Nucleus accumbens (tissue), 56 donors: ENCODE measurements at regions not wholly inside any gene's neighbourhood (a gene's known extent, or its start where the extent isn't known, plus 50 kb on each side); places are given as distances from the start of the nearest gene placed in this dataset.
A peak's percentile ranks its signal among the peaks of the same experiment; 100 is the strongest.

Experiments used
- DNase-seq, 56 donors: peaks; one replicate each; lab custom pipeline; 2025; lab: John Stamatoyannopoulos, UW

DNA sequence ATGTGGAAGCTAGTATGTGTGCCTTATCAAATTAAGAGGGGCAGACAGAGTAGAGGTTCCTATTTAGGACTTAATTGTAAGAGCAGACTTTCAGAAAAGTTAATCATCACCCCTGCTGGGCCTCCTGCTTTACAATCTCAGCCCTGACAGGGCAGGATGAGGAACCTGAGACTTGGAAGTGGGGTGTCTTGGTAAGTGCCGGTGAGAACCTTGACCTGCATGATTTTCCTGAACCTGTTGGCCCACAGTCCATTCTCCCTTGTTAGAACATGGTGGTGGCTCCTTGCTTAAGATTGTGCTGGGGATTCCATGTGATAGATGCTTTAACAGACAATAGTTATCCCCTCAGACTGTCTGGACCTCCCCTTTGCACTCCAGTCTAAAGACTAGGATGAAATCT lies 141.7 kb upstream of the TMEM72 start:
- no peak for DNase-seq

GRCh38 chr10:44771233-44771995 lies 139.7 kb upstream of the TMEM72 start:
- no peak for DNase-seq

DNA sequence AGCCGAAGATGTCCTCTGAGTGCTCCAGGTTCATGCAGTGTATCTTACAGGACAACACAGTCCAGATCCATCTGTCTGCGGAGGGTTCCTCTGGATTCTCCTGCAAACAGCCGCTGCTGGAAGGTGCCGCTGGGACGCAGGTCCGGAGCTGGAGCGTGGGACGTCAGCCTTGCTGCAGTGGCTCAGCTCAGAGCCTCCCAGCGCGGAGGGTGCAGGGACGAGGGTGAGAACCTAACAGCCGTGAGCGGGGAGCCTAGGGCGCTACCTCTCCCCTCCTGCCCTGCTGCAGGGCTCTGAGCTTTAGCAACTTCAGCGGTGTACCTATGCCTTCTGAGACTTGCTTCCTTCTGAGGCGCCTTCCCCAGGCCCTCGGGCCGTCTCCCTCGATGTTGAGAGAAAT lies 137.6 kb upstream of the TMEM72 start:
- no peak for DNase-seq

- DNase-seq: no peak
Measured at GRCh38 chr10:44774676-44775401, 136.3 kb upstream of the TMEM72 start.

GRCh38 chr10:44775402-44775741 lies 135.8 kb upstream of the TMEM72 start:
- no peak for DNase-seq

- DNase-seq: no peak
Measured at GRCh38 chr10:44776181-44776580, 135.0 kb upstream of the TMEM72 start.

GRCh38 chr10:44779511-44779910 lies 131.6 kb upstream of the TMEM72 start:
- DNase-seq: peak in 14 of 56 donors; percentile 10 to 68 (median 26)

DNA sequence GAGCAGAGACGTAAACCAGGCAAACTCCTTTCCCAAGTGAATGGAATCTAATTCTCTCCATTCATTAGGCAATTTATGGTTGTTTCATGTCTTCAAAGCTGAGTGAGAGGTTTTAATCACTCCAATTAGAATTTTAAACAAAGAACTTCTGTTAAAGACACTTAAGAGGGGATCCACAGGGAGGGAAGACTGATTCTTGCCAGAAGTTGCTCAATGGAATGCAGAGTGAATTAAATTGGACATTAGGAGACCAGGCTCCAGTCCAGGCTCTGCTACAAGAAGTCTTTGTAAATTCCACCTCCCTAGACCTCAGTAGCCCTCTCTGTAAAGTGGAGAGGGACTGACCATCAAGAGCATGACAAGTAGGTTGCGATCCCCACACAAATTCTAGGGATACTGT lies 130.7 kb upstream of the TMEM72 start:
- peak in 5 of 56 donors; percentile 7 to 40 (median 22) for DNase-seq

DNA sequence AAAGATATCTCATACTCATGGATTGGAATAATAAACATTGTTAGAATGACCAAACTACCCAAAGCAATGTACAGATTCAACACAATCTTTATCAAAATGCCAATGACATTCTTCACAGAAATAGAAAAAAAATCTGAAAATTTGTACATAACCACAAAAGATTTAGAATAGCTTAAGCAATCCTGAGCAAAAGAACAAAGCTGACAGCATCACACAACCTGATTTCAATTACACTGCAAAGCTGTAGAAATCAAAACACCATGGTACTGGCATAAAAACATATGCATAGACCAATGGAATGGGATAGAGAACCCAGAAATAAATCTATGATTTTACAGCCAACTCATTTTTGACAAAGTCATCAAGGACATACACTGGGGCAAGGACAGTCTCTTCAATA lies 130.0 kb upstream of the TMEM72 start:
- DNase-seq: no peak

- peak in 11 of 56 donors; percentile 6 to 47 (median 18) for DNase-seq
Measured at GRCh38 chr10:44786286-44786850, 124.8 kb upstream of the TMEM72 start.

- DNase-seq: no peak
Measured at GRCh38 chr10:44787480-44788075, 123.6 kb upstream of the TMEM72 start.

GRCh38 chr10:44788147-44789129 lies 122.7 kb upstream of the TMEM72 start:
- no peak for DNase-seq

DNA sequence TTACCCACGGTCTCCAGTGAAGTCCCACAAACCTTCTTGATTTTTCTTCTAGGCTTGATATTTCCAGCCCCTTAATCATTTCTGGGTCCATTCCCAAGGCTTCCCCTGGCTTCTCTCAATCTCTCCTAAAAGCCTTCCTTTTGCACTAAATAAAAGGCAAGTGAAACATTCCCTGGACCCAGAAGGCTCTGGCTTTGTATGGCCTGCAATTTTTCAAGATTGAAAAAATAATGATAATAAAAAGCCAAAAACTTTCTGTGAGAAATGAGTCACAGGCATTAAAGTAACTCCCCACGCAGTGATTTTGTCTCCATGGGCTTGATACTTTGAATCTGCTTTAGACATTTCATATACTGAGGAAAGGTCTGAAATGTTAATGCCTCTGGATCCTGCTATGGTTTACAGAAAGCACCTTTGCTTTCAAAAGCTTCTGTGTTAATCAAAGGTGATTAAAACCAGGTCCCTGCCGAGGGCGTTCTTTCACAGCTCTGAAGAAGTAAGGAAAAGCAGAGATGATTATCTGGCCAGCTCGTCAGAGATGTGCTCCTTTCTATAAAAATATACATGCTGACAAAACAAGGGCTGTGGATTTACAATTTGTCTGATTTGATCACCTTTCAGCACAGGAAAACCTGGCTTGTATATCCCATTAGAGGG lies 118.9 kb upstream of the TMEM72 start:
- no peak for DNase-seq

DNA sequence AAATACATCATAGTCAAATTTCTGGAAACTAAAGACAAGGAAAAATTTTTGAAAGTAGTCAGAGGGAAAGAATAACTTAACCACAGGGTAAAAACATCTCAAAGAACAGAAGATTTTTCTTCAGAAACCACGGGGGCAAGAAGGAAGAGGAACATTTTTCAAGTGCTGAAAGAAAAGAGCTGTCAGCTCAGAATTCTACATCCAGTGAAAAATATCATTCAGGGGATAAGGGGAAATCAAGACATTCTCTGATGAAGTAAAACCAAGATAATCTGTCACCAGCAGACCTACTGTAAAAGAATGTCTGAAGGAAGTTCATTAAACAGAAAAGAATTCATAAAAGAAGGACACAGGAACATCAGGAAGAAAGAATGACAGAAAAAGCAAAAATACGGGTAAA lies 111.2 kb upstream of the TMEM72 start:
- no peak for DNase-seq

- peak in 23 of 56 donors; percentile 7 to 77 (median 32) for DNase-seq
Measured at GRCh38 chr10:44801383-44802327, 109.5 kb upstream of the TMEM72 start.

DNA sequence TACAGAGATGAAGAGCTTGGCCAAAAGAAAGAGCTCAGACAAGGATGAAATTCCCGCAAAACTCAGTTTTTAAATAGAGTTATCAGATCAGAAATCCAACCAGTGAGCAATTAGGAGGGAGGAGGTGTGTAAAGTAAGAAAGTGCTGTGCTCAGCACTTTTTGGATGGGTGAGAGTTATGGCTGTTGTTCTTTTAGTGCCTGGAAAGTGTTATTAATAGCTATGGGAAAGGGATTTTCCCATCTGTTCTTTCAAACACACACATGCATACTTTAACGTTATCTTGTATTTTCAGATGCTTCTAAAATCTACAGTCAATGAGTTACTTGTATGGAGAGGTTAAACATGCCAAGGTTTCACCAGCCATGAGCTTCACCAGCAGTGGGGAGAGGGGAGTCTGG lies 107.3 kb upstream of the TMEM72 start:
- DNase-seq: no peak

DNA sequence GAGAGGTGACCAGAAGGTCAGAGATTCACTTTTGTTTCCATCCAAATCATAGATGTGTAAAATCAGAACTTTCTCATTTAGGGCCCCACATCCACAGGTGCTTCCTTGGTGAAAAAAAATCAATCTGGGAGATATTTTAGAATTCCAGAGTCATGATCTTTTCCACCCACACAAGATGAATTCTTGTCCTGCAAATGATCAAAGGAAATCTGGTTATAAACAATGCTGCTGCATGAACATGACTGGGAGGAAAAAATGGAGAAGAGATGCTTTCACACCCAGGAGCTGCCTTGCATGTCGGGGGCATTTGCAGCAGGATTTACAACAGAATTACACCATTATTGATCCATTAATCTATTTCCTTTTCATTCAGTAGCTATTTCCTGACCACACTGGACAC lies 106.5 kb upstream of the TMEM72 start:
- DNase-seq: no peak

GRCh38 chr10:44805466-44806210 lies 105.5 kb upstream of the TMEM72 start:
- DNase-seq: no peak
